GM12891 (cell line): ENCODE measurements at regions not wholly inside any gene's neighbourhood (a gene's known extent, or its start where the extent isn't known, plus 50 kb on each side); places are given as distances from the start of the nearest gene placed in this dataset.

Experiments
- POLR2A ChIP-seq: IDR thresholded peaks from 2 replicates; pipeline ENCODE4 v1.6.1; 2011; ENCODE audit warnings: low read depth, low read length, control low read depth
- POLR2AphosphoS5 ChIP-seq: IDR thresholded peaks from 2 replicates; pipeline ENCODE4 v1.6.1; 2011; ENCODE audit warnings: low read depth, low read length, control low read depth
- TAF1 ChIP-seq: IDR thresholded peaks from 2 replicates; pipeline ENCODE4 v1.6.1; 2011; ENCODE audit warnings: low read depth, low read length, control low read depth

DNA sequence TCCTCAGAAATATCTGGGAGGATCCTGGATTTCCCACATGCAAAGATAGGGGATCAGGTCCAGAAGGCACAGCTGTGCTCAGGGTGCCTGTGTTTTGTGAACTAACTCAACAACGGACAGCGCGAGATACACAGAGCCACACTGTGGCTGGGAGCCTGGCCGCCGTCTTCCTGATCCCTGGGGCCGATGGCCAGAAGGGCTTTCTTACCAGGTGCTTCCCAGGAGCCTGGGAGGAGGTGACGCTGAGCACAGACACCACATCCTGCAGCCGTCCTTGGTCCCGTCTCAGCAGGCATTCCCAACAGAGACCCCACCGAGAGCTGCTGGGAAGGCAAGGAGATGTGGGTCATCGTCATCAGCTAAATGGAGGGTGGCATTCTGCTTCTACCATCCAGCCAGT, 144.6 kb upstream of the AFDN start:
- TF ChIP-seq POLR2AphosphoS5, result no peak
- no peak for TF ChIP-seq POLR2A
- no peak for TF ChIP-seq TAF1
